OCI-LY7 (cell line): ENCODE measurements at regions not wholly inside any gene's neighbourhood (a gene's known extent, or its start where the extent isn't known, plus 50 kb on each side); places are given as distances from the start of the nearest gene placed in this dataset.
A peak's percentile ranks its signal among the peaks of the same experiment; 100 is the strongest.

Experiments used
- EZH2phosphoT487 ChIP-seq: fragments of 200-600 bp; sonication (generic); IDR thresholded peaks from 2 replicates; pipeline ENCODE4 v1.6.1; 2018; ENCODE audit warnings: low read depth, borderline replicate concordance, mild to moderate bottlenecking, mixed run types, antibody characterized with exemption, low read length, moderate library complexity, mixed read lengths
- TF ChIP-seq, protein P1 (sequence below): fragments of 200-600 bp; sonication (generic); conservative IDR thresholded peaks from 2 replicates; pipeline ENCODE4 v1.5.1; 2014; ENCODE audit warnings: mild to moderate bottlenecking, antibody characterized with exemption, low read length, moderate library complexity, mixed read lengths

DNA sequence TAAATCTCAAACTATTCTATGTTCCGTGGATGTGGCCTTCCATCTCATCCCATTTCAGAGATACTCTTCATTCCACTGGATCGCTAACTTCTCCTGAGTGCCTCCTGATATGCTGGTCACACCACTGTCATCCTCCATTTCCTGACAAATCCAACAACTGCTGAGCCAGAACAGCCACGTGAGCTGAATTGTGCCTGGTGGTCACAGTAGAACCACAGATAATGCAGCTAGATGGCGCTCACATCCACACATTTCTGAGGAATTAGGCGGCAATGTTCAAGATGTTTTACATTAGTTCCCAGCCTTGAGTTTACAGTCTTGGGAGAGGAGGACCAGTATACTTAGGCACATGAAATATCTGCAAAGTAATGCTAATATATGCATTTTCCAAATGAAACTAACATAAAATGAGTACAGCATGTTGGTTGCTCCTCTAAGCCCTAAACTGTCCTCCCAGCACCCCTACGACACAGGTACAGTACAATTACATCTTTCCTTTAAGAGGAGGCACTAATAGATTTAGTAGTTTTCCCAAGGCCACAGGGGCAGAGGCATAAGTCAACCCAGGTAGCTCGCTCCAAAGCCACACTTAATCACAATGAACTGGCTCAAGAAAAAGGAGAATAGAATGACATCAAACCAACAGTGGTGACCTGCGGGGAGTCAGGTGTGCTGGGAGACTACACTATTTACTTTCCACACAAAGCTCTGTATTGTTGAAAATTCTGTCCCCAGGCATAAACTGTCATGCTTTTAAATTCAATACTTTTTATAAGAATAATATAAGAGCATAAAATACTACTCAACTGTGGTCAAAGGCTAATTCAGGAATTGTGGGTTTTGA, 134.2 kb downstream of the CHIC2 start:
- TF ChIP-seq, protein P1, sequence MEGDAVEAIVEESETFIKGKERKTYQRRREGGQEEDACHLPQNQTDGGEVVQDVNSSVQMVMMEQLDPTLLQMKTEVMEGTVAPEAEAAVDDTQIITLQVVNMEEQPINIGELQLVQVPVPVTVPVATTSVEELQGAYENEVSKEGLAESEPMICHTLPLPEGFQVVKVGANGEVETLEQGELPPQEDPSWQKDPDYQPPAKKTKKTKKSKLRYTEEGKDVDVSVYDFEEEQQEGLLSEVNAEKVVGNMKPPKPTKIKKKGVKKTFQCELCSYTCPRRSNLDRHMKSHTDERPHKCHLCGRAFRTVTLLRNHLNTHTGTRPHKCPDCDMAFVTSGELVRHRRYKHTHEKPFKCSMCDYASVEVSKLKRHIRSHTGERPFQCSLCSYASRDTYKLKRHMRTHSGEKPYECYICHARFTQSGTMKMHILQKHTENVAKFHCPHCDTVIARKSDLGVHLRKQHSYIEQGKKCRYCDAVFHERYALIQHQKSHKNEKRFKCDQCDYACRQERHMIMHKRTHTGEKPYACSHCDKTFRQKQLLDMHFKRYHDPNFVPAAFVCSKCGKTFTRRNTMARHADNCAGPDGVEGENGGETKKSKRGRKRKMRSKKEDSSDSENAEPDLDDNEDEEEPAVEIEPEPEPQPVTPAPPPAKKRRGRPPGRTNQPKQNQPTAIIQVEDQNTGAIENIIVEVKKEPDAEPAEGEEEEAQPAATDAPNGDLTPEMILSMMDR: peak; percentile 95
- TF ChIP-seq EZH2phosphoT487: no peak
